ENCODE measurements at regions not wholly inside any gene's neighbourhood (a gene's known extent, or its start where the extent isn't known, plus 50 kb on each side); places are given as distances from the start of the nearest gene placed in this dataset.
"Not testable (repeated sequence)": the region's sequence is repeated elsewhere in the genome, so short reads cannot be mapped to it uniquely, and the experiment has no call there.

GRCh38 chr16:51977506-51977905 lies 569.4 kb downstream of the TOX3 start:
- DNase-seq (ENCODE audit: low spot score) = not testable (repeated sequence)

GRCh38 chr16:51971184-51971583 lies 575.8 kb downstream of the TOX3 start:
- peak; percentile 39 for DNase-seq (ENCODE audit: low spot score)

GRCh38 chr16:51968749-51969148 lies 578.2 kb downstream of the TOX3 start:
- DNase-seq (ENCODE audit: low spot score) = no peak

- DNase-seq (ENCODE audit: low spot score) = no peak
These were observed 579.3 kb downstream of the TOX3 start for GRCh38 chr16:51967646-51968045.

GRCh38 chr16:51960931-51961330 lies 586.0 kb downstream of the TOX3 start:
- no peak for DNase-seq (ENCODE audit: low spot score)

- no peak for DNase-seq (ENCODE audit: low spot score)
These were observed 593.5 kb downstream of the TOX3 start for GRCh38 chr16:51953286-51953985.

GRCh38 chr16:51952500-51952899 lies 594.4 kb downstream of the TOX3 start:
- no peak for DNase-seq (ENCODE audit: low spot score)

GRCh38 chr16:51951668-51952298 lies 595.2 kb downstream of the TOX3 start:
- no peak for DNase-seq (ENCODE audit: low spot score)

GRCh38 chr16:51950118-51950780 lies 596.7 kb downstream of the TOX3 start:
- no peak for DNase-seq (ENCODE audit: low spot score)

- no peak for DNase-seq (ENCODE audit: low spot score)
These were observed 597.7 kb downstream of the TOX3 start for GRCh38 chr16:51949282-51949681.

- DNase-seq (ENCODE audit: low spot score) = no peak
These were observed 605.5 kb downstream of the TOX3 start for GRCh38 chr16:51941412-51941811.

GRCh38 chr16:51940183-51940582 lies 606.8 kb downstream of the TOX3 start:
- DNase-seq (ENCODE audit: low spot score) = no peak

- no peak for DNase-seq (ENCODE audit: low spot score)
These were observed 607.5 kb downstream of the TOX3 start for GRCh38 chr16:51939378-51939871.

GRCh38 chr16:51938861-51939260 lies 608.1 kb downstream of the TOX3 start:
- DNase-seq (ENCODE audit: low spot score) = no peak

- no peak for DNase-seq (ENCODE audit: low spot score)
These were observed 609.2 kb downstream of the TOX3 start for GRCh38 chr16:51937771-51938170.

GRCh38 chr16:51936846-51937245 lies 610.1 kb downstream of the TOX3 start:
- no peak for DNase-seq (ENCODE audit: low spot score)

GRCh38 chr16:51932317-51932716 lies 614.6 kb downstream of the TOX3 start:
- no peak for DNase-seq (ENCODE audit: low spot score)

GRCh38 chr16:51931653-51932052 lies 615.3 kb downstream of the TOX3 start:
- DNase-seq (ENCODE audit: low spot score) = no peak

- no peak for DNase-seq (ENCODE audit: low spot score)
These were observed 622.2 kb downstream of the TOX3 start for GRCh38 chr16:51924744-51925143.

GRCh38 chr16:51922476-51922875 lies 624.5 kb downstream of the TOX3 start:
- no peak for DNase-seq (ENCODE audit: low spot score)

GRCh38 chr16:51919736-51920135 lies 627.2 kb downstream of the TOX3 start:
- no peak for DNase-seq (ENCODE audit: low spot score)

GRCh38 chr16:51916814-51917213 lies 630.1 kb downstream of the TOX3 start:
- no peak for DNase-seq (ENCODE audit: low spot score)

GRCh38 chr16:51916231-51916630 lies 630.7 kb downstream of the TOX3 start:
- no peak for DNase-seq (ENCODE audit: low spot score)
